ENCODE measurements at regions not wholly inside any gene's neighbourhood (a gene's known extent, or its start where the extent isn't known, plus 50 kb on each side); places are given as distances from the start of the nearest gene placed in this dataset.

DNA sequence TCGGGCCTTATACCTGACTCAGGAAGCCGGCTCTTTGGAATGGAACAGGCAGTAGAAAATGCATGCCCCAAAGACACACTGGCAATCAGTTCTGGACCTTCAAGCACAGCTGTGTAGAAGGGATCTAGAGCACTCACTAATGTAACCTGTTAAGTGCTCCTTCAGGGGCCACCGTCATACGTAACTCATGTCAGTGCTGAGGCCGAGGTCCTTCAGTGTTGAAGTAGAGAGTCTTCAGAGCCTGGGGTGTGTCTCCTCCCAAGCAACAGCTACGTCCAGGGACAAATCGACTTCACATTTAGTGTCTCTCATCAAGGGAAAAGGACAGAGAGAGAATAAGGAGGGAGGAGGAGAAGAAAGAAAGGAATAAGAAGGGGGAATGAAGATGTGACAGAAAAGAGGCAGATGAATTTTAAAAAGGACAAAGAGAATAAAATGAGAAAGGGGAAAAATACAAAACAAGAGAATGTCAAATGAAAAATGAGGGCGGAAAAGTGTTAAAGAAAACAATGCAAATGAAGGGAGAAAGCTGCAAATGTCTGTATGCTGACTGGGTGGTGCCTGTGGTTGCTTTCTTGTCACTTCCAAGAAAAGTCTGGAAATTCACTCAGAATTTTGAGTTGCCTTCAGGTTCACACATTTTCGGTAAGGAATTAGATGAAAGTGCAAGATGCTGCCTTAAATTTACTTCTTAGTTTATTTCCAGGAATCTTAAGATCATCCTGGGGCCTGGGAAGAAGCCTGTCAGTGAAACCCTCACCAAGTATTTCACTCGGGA is 989.4 kb downstream of the GRID1 start:
- TF ChIP-seq, protein P1, sequence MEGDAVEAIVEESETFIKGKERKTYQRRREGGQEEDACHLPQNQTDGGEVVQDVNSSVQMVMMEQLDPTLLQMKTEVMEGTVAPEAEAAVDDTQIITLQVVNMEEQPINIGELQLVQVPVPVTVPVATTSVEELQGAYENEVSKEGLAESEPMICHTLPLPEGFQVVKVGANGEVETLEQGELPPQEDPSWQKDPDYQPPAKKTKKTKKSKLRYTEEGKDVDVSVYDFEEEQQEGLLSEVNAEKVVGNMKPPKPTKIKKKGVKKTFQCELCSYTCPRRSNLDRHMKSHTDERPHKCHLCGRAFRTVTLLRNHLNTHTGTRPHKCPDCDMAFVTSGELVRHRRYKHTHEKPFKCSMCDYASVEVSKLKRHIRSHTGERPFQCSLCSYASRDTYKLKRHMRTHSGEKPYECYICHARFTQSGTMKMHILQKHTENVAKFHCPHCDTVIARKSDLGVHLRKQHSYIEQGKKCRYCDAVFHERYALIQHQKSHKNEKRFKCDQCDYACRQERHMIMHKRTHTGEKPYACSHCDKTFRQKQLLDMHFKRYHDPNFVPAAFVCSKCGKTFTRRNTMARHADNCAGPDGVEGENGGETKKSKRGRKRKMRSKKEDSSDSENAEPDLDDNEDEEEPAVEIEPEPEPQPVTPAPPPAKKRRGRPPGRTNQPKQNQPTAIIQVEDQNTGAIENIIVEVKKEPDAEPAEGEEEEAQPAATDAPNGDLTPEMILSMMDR (IDR thresholded peaks at IDR 0.05; ENCODE audit: insufficient read depth, low read length, poor library complexity, severe bottlenecking): no peak
- no peak for TF ChIP-seq EZH2phosphoT487 (conservative IDR thresholded peaks at IDR 0.05; ENCODE audit: low read length)
